Activated CD8-positive, alpha-beta memory T cell treated with anti-CD3 and anti-CD28 coated beads for 48 hours (primary cell): ENCODE measurements at regions not wholly inside any gene's neighbourhood (a gene's known extent, or its start where the extent isn't known, plus 50 kb on each side); places are given as distances from the start of the nearest gene placed in this dataset.

Source experiments
- DNase-seq, 3 experiments: peaks; one replicate each; pipeline ENCODE4 v3.0.0-alpha.2; 2020; ENCODE audit warnings: low read depth in 2 of 3, low spot score in 2 of 3

- DNase-seq, result no peak
These were observed 147.0 kb downstream of the FGF9 start for GRCh38 chr13:21817878-21818277.

- DNase-seq, result no peak
These were observed 151.2 kb downstream of the FGF9 start for GRCh38 chr13:21822029-21822428.

GRCh38 chr13:21823416-21823815 is 152.5 kb downstream of the FGF9 start:
- DNase-seq, result no peak

- no peak for DNase-seq
These were observed 153.1 kb downstream of the FGF9 start for GRCh38 chr13:21823949-21824348.

GRCh38 chr13:21825186-21825585 is 154.3 kb downstream of the FGF9 start:
- no peak for DNase-seq

GRCh38 chr13:21825801-21826200 is 154.9 kb downstream of the FGF9 start:
- DNase-seq, result no peak

- no peak for DNase-seq
These were observed 155.5 kb downstream of the FGF9 start for GRCh38 chr13:21826214-21827015.

- DNase-seq, result no peak
These were observed 160.9 kb downstream of the FGF9 start for GRCh38 chr13:21831654-21832324.

GRCh38 chr13:21833921-21834320 is 163.0 kb downstream of the FGF9 start:
- DNase-seq, result no peak

GRCh38 chr13:21834521-21834920 is 163.6 kb downstream of the FGF9 start:
- no peak for DNase-seq

GRCh38 chr13:21837288-21837687 is 166.4 kb downstream of the FGF9 start:
- no peak for DNase-seq

GRCh38 chr13:21837841-21838551 is 167.1 kb downstream of the FGF9 start:
- no peak for DNase-seq

- DNase-seq, result no peak
These were observed 175.7 kb downstream of the FGF9 start for GRCh38 chr13:21846605-21847004.

GRCh38 chr13:21849323-21849722 is 178.4 kb downstream of the FGF9 start:
- no peak for DNase-seq

GRCh38 chr13:21850013-21851006 is 179.4 kb downstream of the FGF9 start:
- DNase-seq, result no peak

- no peak for DNase-seq
These were observed 181.2 kb downstream of the FGF9 start for GRCh38 chr13:21852043-21852442.

- DNase-seq, result no peak
These were observed 182.9 kb downstream of the FGF9 start for GRCh38 chr13:21853779-21854178.

GRCh38 chr13:21868823-21869222 is 197.9 kb downstream of the FGF9 start:
- DNase-seq, result no peak

- no peak for DNase-seq
These were observed 200.5 kb downstream of the FGF9 start for GRCh38 chr13:21871382-21871781.

- no peak for DNase-seq
These were observed 201.0 kb downstream of the FGF9 start for GRCh38 chr13:21871919-21872318.

GRCh38 chr13:21872795-21873194 is 201.9 kb downstream of the FGF9 start:
- no peak for DNase-seq
